ENCODE measurements at regions not wholly inside any gene's neighbourhood (a gene's known extent, or its start where the extent isn't known, plus 50 kb on each side); places are given as distances from the start of the nearest gene placed in this dataset.
"Not testable (repeated sequence)": the region's sequence is repeated elsewhere in the genome, so short reads cannot be mapped to it uniquely, and the experiment has no call there.

- H3K4me3 ChIP-seq (ENCODE audit: low read depth, low read length), result no peak overlapping the region
- no peak for DNase-seq (ENCODE audit: low read depth)
- no peak for TF ChIP-seq CTCF (conservative IDR thresholded peaks at IDR 0.05; ENCODE audit: low read depth, low read length)
Measured at GRCh38 chr10:71099731-71100361, 112.5 kb upstream of the UNC5B start.

DNA sequence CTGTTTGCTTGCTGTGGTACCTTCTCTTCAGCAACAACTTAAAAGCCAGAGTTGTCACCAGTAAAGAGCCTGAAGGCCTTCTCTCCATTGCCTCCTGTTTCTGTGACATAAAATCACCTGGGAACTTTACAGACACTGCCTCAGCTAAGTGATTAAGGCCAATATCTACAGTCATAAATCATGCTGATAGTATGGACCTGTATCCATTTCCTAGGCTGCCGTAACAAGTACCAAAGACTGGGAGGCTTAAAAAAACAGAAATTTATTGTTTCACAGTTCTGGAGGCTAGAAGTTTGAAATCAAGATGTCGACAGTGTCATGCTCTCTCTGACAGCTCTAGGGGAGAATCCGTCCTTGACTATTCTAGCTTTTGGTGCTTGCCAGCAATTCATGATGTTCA, 108.4 kb upstream of the UNC5B start:
- no peak for DNase-seq (ENCODE audit: low read depth)
- no peak for TF ChIP-seq CTCF (conservative IDR thresholded peaks at IDR 0.05; ENCODE audit: low read depth, low read length)
- H3K4me3 ChIP-seq (ENCODE audit: low read depth, low read length), result no peak overlapping the region

GRCh38 chr10:71106151-71106550, 106.2 kb upstream of the UNC5B start:
- not testable (repeated sequence) for H3K4me3 ChIP-seq (ENCODE audit: low read depth, low read length); DNase-seq (ENCODE audit: low read depth)

- DNase-seq (ENCODE audit: low read depth); H3K4me3 ChIP-seq (ENCODE audit: low read depth, low read length): not testable (repeated sequence)
Measured at GRCh38 chr10:71107117-71107516, 105.3 kb upstream of the UNC5B start.

- not testable (repeated sequence) for DNase-seq (ENCODE audit: low read depth)
Measured at GRCh38 chr10:71108042-71108441, 104.3 kb upstream of the UNC5B start.

GRCh38 chr10:71112138-71112785, 100.1 kb upstream of the UNC5B start:
- H3K4me3 ChIP-seq (ENCODE audit: low read depth, low read length), result no peak overlapping the region
- DNase-seq (ENCODE audit: low read depth), result no peak
- no peak for TF ChIP-seq CTCF (conservative IDR thresholded peaks at IDR 0.05; ENCODE audit: low read depth, low read length)

More at GRCh38 chr10:71108042-71108441, 104.3 kb upstream of the UNC5B start:
- H3K4me3 ChIP-seq (ENCODE audit: low read depth, low read length), result not testable (repeated sequence)

DNA sequence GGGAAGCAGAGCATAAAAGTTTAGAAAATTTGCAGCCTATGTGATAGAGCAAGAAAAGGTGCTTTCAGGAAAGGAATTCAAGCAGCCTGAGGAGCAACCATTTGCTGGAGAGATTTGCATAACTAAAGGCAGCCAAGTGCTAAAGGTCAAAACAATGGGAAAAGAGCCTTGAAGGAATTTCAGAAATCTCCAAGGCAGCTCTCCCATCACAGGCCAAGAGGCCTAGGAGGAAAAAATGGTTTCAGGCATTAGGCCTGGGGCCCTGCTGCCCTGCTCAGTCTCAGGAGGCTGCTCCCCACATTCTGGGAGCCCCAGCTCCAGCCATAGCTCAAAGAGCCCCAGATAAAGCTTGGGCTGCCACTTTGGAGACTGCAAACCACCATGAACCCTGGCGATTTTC, 95.9 kb upstream of the UNC5B start:
- no peak overlapping the region for H3K4me3 ChIP-seq (ENCODE audit: low read depth, low read length)
- DNase-seq (ENCODE audit: low read depth), result no peak
- TF ChIP-seq CTCF (conservative IDR thresholded peaks at IDR 0.05; ENCODE audit: low read depth, low read length), result no peak

DNA sequence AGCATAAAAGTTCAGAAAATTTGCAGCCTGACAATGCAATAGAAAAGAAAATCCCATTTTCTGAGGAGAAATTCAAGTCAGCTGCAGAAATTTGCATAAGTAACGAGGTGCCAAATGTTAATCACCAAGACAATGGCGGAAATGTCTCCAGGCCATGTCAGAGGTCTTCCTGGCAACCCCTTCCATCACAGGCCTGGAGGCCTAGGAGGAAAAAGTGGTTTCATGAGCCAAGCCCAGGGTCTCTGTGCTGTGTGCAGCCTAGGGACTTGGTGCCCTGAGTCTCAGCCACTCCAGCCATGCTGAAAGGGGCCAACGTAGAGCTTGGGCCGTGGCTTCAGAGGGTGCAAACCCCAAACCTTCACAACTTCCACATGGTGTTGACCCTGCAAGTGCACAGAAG, 94.8 kb upstream of the UNC5B start:
- DNase-seq (ENCODE audit: low read depth), result not testable (repeated sequence)

GRCh38 chr10:71123023-71123422, 89.3 kb upstream of the UNC5B start:
- TF ChIP-seq CTCF (conservative IDR thresholded peaks at IDR 0.05; ENCODE audit: low read depth, low read length), result no peak
- DNase-seq (ENCODE audit: low read depth), result no peak

More for the DNA sequence above, 94.8 kb upstream of the UNC5B start:
- not testable (repeated sequence) for H3K4me3 ChIP-seq (ENCODE audit: low read depth, low read length)

More at GRCh38 chr10:71123023-71123422, 89.3 kb upstream of the UNC5B start:
- no peak overlapping the region for H3K4me3 ChIP-seq (ENCODE audit: low read depth, low read length)
